ENCODE measurements at regions not wholly inside any gene's neighbourhood (a gene's known extent, or its start where the extent isn't known, plus 50 kb on each side); places are given as distances from the start of the nearest gene placed in this dataset.

GRCh38 chr14:101102875-101103274 lies 199.4 kb upstream of the RTL1 start:
- Mint-ChIP-seq H3K9me3 (ENCODE audit: unreplicated experiment) (peaks cover 12% of the 10 kb centered on the region), H3K4me1 (ENCODE audit: insufficient read depth, unreplicated experiment) (no peaks in the 10 kb centered on the region), H3K36me3 (ENCODE audit: insufficient read depth, unreplicated experiment) (no peaks in the 10 kb centered on the region), H3K4me3 (ENCODE audit: unreplicated experiment) (no peak overlapping the region), H3K27me3 (ENCODE audit: insufficient read depth, unreplicated experiment) (no peaks in the 10 kb centered on the region), H3K27ac (ENCODE audit: low read depth, unreplicated experiment) (no peak overlapping the region)
- ChIA-PET POLR2A (no interaction called here), CTCF (no interaction called here)
- BruUV-seq (replicated peaks) = no TSS peak
- TF ChIP-seq CTCF (IDR thresholded peaks at IDR 0.05; ENCODE audit: unreplicated experiment) = no peak
- no peak for DNase-seq (ENCODE audit: unreplicated experiment)
- intact Hi-C loops (cut with micrococcal nuclease) = no loop called here

DNA sequence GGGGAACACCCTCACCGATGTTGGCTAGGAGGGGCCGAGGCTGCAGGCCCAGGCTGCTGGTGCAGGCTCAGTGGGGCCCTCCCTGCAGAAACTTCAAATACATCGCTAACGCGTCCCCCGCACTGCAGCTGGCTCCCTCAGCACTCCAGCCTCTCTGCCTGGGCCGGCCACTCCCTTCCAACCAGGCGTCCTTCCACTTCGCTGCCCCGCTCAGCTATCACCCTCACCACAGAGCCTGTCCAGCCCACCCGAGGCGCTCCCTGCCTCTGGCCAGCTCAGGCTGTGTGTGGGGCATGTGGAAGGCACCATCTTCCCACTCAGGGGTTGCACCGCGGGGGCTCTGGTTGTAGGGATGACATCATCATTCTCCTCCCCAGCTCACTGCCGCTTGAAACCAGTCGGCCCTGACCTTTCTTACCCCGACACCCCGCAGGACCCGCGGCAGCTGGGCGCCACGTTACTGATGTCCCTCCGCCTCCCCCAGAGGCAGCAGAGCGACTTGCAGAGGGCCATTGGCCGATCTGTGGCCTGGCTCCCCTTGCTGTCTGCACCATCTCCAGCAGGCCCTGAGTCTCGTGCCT lies 199.9 kb upstream of the RTL1 start:
- POLR2A ChIA-PET = no interaction called here
- intact Hi-C loops (cut with micrococcal nuclease) = no loop called here
- no TSS peak for BruUV-seq (replicated peaks)
- no peaks in the 10 kb centered on the region for H3K27me3 Mint-ChIP-seq (ENCODE audit: insufficient read depth, unreplicated experiment)
- no peak overlapping the region for H3K4me3 Mint-ChIP-seq (ENCODE audit: unreplicated experiment)
- CTCF ChIA-PET = no interaction called here
- no peaks in the 10 kb centered on the region for H3K4me1 Mint-ChIP-seq (ENCODE audit: insufficient read depth, unreplicated experiment)
- peaks cover 12% of the 10 kb centered on the region for H3K9me3 Mint-ChIP-seq (ENCODE audit: unreplicated experiment)
- no peak for DNase-seq (ENCODE audit: unreplicated experiment)
- no peak overlapping the region for H3K27ac Mint-ChIP-seq (ENCODE audit: low read depth, unreplicated experiment)
- no peaks in the 10 kb centered on the region for H3K36me3 Mint-ChIP-seq (ENCODE audit: insufficient read depth, unreplicated experiment)
- no peak for TF ChIP-seq CTCF (IDR thresholded peaks at IDR 0.05; ENCODE audit: unreplicated experiment)

GRCh38 chr14:101104485-101104884 lies 201.0 kb upstream of the RTL1 start:
- Mint-ChIP-seq H3K4me3 (ENCODE audit: unreplicated experiment) (no peak overlapping the region), H3K4me1 (ENCODE audit: insufficient read depth, unreplicated experiment) (no peaks in the 10 kb centered on the region), H3K27me3 (ENCODE audit: insufficient read depth, unreplicated experiment) (no peaks in the 10 kb centered on the region), H3K27ac (ENCODE audit: low read depth, unreplicated experiment) (no peak overlapping the region), H3K36me3 (ENCODE audit: insufficient read depth, unreplicated experiment) (no peaks in the 10 kb centered on the region), H3K9me3 (ENCODE audit: unreplicated experiment) (peaks cover 12% of the 10 kb centered on the region)
- intact Hi-C loops (cut with micrococcal nuclease) = no loop called here
- CTCF ChIA-PET = no interaction called here
- POLR2A ChIA-PET = no interaction called here
- no TSS peak for BruUV-seq (replicated peaks)
- TF ChIP-seq CTCF (IDR thresholded peaks at IDR 0.05; ENCODE audit: unreplicated experiment) = no peak
- DNase-seq (ENCODE audit: unreplicated experiment) = no peak

DNA sequence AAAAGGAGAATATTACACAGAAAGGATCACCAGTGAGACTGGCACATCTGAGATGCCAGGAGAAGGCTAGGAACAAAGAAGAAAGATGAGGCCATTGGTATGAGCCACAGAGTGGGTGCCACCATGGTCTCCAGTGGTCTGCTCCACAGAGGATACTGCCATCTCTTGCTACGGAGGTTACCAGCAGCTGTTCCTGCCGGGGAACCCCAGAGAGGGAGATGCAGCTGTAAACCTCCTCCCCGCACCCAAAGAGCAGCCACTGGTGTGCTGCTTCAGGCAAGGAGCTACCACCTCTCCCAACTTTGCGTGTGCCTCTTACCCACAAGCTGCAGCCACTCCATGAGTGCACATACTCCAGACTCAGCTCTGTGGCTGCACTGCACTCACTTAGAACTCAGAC lies 201.5 kb upstream of the RTL1 start:
- no peak overlapping the region for H3K4me3 Mint-ChIP-seq (ENCODE audit: unreplicated experiment)
- CTCF ChIA-PET = interaction anchor here (0.7 kb wide), 1 partner anchor 440 kb away, joined by 3 read pairs; no protein-coding TSS in a partner anchor
- H3K27ac Mint-ChIP-seq (ENCODE audit: low read depth, unreplicated experiment) = no peak overlapping the region
- H3K9me3 Mint-ChIP-seq (ENCODE audit: unreplicated experiment) = peaks cover 12% of the 10 kb centered on the region
- intact Hi-C loops (cut with micrococcal nuclease) = no loop called here
- no peak for TF ChIP-seq CTCF (IDR thresholded peaks at IDR 0.05; ENCODE audit: unreplicated experiment)
- no peaks in the 10 kb centered on the region for H3K36me3 Mint-ChIP-seq (ENCODE audit: insufficient read depth, unreplicated experiment)
- POLR2A ChIA-PET = no interaction called here
- no peaks in the 10 kb centered on the region for H3K27me3 Mint-ChIP-seq (ENCODE audit: insufficient read depth, unreplicated experiment)
- DNase-seq (ENCODE audit: unreplicated experiment) = no peak
- BruUV-seq (replicated peaks) = no TSS peak
- no peaks in the 10 kb centered on the region for H3K4me1 Mint-ChIP-seq (ENCODE audit: insufficient read depth, unreplicated experiment)
